HG02981 (cell line): ENCODE measurements at regions not wholly inside any gene's neighbourhood (a gene's known extent, or its start where the extent isn't known, plus 50 kb on each side); places are given as distances from the start of the nearest gene placed in this dataset.

ENCODE experiments used
- ATAC-seq: cut with Tn5 transposase; IDR thresholded peaks from one replicate; pipeline ENCODE4 v1.9.1; 2021; ENCODE audit warnings: mild to moderate bottlenecking, moderate library complexity; ENCODE audit not compliant: unreplicated experiment

DNA sequence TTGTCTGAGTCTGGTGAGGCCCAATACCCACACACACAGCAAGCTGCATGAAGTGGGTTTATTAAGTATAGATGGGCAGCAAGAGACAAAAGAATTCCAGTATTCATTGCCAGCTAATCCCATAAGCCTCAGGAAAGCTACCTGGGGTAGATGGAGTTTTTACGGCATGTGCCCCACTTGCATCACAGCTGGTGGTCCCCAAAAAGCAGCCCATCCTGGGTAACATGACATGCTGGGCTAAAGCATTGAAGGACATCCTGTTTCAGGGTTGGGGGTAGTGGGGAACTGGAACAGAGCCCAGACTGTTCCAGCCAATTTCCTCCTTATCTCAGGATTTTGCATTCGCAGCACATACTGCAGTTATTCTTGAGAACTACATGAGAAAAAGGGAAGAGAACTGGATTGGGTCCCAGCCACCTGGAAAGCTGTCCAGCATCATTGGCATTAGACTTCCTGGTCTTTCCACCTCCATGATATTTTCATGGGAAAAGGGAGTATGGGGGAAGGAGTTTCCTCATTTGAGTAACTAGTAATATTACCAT lies 240.1 kb upstream of the MMADHC start:
- no peak for ATAC-seq

DNA sequence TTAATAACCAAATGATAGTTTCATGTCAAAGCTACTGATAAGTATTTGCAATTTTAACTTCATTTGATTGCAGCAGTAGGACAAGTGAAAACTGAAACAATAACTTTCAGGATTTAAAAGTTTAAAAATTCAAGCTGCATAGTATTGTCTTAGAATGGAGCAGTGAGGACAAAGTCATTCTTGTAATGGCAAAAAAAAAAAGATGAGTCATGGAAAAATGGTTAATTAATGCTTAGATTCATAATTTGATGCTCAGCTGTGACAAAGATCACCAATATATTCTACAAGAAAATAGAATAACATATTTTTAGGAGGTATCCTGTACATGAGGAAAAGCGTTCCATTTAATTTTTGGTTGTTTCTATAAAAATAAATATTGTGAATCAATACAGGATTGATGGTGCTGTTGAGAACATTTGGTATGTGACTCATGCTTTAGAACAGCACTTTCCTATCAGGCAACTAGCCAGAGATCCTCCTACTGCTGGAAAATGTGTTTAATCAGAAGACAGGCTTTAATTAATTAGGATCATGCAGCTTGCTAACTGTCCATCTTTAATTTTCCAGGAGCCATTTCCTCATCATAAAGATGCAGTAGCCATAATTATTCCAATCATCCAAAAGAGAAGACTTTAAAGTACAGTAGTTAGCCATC lies 239.0 kb upstream of the MMADHC start:
- ATAC-seq: no peak

DNA sequence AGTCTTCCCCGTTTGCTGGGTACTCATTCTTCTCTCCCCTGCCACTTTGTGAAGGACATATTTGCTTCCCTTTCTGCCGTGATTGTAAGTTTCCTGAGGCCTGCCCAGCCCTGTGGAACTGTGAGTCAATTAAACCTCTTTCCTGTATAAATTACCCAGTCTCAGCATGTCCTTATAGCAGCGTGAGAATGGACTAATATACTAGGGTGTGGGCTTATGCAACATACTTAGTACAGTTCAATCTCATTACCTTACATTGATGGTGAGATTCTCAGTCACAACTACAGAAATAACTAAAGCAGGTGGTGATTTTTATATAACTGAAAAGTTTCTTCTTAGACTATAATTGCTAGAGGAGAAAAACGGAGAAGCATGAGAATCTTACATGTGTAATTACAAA lies 237.9 kb upstream of the MMADHC start:
- no peak for ATAC-seq

DNA sequence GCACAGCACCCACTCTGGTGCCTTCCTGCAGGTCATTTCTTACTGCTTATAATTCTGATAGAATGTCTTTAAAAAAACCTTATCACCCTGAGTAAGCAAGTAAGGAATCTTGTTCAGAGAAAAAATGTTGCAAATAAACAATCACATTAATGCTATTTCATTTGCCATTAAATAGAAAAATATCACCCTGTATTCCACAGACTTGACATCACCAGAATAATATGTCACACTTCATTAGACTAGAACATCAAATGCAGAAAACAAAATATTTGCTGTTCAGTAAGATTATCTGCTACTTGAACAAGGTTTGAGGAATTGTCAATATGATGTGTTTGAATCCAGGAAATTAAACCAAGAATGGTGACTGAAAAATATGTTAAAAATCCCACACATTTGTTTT lies 236.6 kb upstream of the MMADHC start:
- ATAC-seq: no peak

DNA sequence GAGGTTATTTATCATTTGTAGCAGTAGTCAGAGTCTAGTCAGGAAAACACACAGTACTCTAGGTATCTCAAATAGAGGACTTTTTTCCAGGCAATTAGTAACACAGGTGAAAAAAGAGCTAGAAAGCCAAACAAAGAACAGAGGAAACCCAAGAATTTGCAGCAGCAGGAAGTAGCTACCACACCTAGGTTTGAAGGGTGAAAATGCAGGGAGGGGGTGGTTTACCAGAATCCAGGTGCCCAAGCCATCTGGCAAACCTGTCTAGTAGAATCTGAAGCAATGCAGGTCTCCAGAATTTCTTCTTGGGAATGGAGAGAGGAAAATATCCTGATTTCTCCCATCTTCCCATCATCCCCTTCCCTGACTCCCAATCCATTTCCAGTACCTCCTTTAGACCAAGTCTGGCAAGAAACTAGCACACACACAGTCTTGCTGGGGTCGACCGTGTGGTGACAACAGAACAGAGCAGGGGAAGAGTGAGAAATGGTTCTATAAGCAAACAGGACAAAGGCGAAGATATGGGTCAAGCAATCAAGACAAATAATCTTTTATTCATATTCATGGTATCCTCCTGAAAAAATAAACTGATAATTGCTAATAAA lies 231.9 kb upstream of the MMADHC start:
- no peak for ATAC-seq

DNA sequence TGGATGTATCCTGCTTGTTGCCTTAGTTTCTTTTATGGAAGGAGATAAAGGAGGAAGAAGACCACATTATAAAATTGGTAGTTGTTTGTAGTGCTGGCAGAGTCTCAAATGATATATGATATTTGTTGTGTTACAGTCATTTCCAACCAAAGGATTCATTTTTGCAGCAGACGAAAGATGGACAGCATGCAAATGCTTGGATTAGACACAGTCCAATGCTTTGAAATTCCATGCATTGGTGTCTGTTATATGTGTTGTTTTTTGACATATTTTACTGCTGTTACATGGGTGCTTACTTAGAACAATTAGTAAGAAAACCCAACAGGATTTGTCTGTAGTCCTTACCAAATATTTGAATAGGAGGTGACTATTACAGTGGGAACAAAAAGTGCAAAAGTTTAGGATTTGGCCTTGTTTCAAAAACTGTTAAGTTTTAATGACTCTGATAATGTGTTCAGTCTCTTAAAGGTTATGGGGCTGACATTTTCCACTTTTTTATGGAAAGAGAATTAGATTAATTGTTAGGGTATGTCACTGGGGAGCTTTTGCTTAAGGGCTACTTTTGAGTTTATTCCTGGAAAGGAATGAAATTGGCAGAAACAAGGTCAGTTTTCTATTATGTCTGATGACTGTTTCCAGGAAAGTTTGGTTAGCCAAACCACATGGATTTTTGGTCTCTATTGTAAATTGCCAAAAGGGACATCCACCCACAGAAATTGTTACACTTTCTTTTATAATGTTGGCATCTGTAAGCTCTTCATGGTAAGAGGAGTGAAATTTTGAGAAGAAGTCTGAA lies 229.4 kb upstream of the MMADHC start:
- no peak for ATAC-seq

DNA sequence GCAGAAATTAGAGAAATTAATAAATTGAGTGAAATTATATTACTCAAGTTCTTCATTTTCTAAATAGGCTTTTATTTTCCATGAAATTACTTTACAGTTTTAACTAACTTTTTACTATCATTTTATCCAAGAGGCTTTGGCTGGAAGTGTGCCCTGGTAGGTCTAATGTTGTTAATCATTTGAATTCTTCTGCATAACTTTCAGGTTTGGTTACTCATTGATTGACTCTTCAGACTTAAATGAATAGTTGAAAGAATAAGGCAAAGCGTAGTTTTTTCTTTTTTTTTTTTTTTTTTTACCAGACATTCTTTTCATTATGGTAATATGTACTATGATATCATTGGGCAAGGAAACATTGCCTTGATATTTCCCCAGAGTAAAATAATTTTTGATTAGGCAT lies 228.4 kb upstream of the MMADHC start:
- no peak for ATAC-seq

DNA sequence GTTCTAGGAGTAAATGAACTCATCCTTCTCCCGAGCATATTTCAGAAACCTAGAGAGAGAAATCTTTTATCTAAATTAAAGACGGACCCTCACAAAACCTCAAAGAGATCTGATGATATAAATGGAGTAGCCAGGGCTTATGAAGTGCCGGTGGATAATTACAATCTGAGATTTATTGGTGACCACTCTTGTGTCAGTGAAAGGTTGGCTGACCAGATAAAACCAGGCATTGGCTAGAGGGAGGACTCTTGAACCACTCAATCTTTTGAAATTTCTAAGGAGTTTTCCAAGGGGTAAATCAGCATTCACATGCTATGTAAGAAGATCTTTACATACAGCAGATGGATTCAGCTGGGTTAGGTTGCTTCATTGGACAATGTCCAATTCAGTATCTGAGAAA lies 227.3 kb upstream of the MMADHC start:
- ATAC-seq: no peak

DNA sequence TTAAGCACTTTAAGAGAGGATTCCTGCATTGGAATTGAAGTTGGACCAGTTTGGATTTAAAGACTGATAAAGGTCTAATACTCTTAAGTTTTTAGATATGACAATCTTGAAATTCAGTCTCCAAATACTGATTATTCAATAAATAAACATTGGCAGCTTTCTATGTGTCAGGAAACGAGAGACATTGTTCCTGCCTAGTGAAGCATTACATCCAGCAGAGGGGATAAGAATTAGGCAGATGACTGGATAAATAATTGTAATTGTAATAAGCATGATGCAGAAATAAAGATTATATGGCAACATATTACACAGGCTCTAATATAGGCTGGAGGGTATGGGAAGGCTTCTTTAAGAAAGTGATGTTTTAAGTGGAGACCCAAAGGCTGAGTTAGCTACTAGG lies 226.5 kb upstream of the MMADHC start:
- no peak for ATAC-seq

DNA sequence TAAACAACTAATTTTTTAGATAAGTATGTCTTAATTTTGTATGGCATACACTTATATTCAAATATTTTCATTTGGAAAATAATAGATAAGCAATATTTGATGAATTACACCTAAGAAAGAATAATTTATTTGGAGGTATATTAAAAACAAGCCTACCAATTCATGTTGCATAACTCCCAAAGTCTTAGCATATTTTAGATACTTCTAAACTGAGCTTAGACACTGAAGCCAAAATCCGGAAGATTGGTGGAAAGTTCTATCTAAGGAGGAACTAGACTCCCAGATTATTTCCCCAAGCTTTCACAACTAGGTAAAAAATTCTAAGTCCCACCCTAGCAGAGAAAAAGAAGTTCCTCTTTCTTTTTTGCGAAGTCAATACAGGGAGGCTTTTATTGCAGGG lies 221.0 kb upstream of the MMADHC start:
- no peak for ATAC-seq

DNA sequence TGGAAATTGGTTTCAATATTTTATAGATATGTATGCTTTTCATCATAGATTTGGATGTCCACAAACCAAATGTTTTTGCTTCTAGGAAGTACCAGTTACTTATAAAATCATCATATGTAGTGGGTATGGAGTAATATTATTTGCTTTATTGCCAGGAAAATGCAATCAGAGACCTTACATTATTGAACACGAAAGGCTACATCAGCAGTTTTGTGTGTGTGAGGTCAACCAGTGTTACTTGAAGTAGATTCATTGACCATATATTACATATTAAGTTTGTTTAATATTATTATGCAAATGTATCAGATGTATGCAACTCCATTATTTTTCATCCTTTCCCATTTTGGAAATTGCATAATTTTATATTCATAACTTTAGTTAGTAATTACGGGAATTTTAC lies 219.1 kb upstream of the MMADHC start:
- no peak for ATAC-seq

DNA sequence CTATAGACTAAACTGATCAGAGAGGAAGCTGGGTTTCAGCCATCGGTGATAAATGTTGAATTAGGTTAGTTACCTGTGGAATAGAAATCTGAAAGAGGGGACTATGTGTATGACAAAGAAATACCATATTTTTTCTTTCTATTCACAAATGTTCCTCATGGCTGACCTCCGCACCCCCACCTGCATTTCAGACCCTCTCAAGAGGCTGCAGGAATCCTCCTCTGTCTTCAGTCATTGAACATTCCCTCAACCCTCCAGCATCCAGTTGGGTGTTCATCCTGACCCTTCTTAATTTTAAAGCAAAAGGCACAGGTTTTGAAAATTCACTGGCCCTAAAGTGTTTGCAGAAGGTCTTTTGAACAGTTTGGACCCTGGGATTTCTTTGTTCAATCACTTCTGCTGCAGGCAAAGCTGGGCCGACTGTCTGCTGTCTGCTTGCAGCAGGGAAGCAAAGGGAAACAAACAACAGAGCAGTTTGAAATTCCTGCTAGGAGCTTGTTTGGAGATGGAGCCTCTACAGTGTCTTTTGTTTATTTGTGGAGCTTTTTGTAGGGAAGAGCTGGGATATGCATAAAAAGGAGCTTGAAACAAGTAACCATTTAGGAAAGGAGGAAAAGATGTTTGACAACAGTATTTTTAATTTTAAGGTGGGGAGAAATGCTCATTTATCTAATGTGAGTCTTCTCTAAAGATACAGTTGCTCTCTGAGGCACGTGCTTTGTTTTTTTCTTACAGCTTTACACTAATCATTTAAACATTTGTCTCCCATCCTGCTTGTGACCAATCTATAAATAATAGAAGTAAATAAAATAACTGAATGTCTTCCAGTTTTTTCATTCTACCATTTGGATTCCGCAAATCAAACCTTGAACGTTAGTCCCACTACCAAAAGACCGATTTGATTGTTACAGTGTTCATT lies 213.3 kb upstream of the MMADHC start:
- ATAC-seq: no peak

DNA sequence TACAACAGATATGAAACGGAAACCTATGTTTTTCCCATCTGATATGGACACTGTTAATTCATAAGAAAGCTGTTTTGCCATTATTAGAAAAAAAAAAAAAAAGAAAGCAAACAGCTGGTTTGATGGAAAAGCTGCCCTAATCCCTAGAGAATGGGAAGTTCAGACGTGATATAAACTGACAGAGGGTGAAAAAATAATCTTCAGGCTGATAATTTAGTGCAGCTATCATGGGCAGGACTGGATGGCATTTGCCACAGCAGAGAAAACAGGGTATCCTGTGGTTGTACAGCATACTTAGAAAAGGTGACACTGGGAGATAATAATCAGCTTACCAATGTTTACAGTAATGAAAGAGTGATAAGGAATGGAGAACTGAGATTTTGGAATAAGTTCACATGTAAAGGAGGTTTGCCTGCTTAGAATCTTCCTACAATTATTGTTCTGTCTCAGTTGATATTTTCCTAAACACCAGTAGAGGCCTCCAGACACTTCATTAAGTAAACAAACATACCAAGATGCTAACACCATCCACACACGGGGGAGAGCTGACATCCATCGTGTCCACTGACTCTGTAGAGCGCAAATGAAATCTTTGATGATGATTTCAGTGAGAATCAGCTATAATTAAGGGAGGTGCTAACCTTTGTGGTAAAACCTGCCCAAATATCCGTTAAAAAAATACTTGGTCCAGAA lies 211.6 kb upstream of the MMADHC start:
- no peak for ATAC-seq

DNA sequence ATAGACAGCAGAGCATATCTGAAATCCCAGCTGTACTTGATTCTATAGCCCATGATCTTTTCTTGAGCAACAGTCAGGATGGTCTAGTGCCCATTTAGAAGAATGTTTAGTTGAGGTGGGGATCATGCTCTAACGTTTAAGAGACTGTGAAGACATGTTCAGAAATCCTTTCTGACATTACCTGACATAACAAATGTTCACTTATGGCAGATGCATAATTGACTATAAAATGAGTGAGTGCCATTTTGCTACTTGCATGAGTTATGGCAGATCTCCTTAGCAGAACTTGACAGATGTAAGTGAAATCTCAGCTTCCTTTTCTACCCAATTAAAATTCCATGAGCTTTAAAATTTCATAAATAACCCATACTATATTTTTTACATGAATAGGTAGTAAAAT lies 209.5 kb upstream of the MMADHC start:
- ATAC-seq: no peak

DNA sequence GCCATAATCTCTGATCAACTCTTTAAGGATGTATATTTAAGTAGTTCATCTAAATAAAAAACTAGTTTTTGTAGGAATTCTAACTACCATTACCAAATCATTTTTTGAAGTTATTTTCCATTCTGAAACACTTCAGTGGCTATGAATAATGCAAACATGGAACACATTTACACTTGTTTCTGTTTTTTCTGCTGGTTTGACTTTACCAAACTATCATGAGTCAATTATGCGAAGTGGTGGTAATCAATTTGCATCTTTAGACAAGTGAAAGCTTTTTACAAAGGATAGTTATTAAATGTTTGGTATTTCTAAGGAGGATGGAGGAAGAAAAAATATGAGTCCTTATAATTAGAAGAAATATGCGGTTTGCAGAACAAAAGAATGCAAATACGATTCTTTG lies 202.0 kb upstream of the MMADHC start:
- no peak for ATAC-seq

DNA sequence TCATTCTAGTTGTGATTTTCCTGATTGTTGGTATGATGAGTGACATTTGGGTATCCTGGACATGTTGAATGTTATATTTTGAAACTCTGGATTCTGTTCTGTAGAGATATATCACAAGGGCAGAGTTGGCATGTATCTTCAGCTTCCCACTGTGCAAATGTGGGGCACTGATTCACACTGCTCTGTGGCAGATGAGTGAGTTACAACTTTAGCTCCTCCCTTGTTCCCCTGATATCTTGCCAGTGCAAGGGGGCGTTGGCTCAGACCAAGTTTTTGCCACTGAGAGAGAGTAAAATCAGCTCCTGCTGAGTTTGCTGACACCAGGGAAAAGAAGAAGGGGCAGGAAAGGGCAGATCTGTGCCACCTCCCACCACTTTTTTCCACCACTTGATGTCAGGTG lies 199.6 kb upstream of the MMADHC start:
- no peak for ATAC-seq

DNA sequence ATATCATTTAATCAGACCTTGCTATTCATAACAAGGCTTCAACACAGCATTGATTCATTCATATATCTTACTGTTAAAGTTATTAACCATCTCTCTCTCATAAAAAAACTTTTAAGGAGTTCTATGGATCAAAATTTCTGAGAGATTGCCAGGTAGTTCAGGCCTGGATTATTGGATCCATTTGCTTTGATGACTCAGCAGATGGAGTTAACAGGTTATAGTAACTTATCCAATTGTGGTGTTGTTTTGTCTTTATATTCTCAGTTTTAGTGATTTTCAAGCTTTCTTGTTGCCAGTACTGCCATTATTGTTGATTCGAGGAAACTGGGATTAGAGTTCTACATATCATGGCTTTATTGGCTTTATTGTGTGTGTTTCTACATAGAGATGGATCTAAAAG lies 195.7 kb upstream of the MMADHC start:
- no peak for ATAC-seq

DNA sequence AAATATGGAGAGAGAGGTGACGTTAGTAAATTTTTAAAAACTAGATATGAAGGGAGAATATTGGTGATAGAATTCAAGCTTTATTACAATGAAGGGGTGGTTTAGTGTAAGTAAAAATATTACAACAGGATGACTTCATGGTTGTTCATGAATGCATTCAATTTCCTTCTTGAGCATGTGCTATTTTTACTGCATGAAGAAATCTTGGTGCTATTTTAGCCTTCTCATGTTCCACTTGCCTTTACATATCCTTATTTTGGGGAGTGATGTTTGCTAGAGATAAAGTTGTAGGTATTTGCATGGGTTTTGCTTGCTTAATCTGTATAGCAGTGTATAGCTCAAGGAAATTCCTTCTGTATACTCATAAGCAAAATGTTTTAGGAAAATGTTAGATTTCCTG lies 195.0 kb upstream of the MMADHC start:
- no peak for ATAC-seq

DNA sequence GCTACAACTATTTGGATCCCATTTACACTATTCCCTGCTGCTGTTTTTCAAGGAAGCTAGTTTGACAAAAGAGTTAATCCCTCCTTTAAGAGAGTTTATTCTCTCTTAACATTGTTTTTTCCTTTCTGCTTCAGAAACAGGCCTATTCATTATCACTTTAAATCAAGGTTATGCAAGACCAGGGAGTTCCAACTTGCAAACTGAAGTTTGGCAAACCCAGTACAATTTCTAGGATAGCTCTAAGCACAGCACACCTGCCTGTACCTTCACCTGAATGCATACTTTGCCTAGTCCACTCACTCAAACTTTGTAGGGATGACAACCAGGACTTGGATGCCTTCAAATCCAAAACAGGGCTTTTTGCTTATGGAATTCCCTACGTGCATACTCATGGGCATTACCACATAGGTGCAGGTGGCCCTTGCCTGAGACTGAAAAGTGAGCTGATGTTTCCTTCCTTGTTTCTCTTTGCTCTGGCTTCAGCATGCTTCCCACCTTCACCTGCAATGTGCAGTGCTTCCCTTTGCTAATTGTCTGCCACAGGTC lies 193.8 kb upstream of the MMADHC start:
- ATAC-seq: no peak

DNA sequence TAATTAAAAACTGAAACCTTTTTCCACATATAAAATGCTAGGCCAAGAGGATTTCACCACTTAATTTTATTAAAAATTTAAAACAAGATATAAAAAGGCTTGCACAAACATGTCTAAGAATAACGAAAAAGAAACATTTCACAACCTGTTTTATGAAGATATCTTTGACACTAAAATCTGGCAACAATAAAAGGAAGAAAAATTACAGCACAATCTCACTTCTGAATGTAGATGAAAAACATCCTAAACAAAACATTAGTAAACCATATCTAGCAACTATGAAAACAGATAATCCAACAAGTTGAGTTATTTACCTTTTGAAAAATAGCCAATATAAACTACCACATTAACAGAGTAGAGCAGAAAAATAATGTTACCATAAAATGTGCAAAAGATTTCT lies 185.4 kb upstream of the MMADHC start:
- ATAC-seq: no peak
